Astrocyte (in vitro differentiated cells and primary cell): ENCODE measurements at regions not wholly inside any gene's neighbourhood (a gene's known extent, or its start where the extent isn't known, plus 50 kb on each side); places are given as distances from the start of the nearest gene placed in this dataset.

ENCODE experiments used
- DNase-seq: peaks from one replicate; pipeline ENCODE4 v3.0.0-alpha.2; 2010; ENCODE audit warnings: low read depth
- FAIRE-seq: peaks from 2 replicates; lab custom pipeline; 2011; peaks lifted over from hg19 to GRCh38; lab: Jason Lieb, UNC
- H2AFZ ChIP-seq: 2 replicates; pipeline ENCODE4 v1.6.0; 2012; ENCODE audit warnings: low read depth, low read length, inconsistent platforms
- H3K27ac ChIP-seq: 2 replicates; pipeline ENCODE4 v1.5.1; 2011; ENCODE audit warnings: low read depth, low read length, inconsistent platforms
- H3K27me3 ChIP-seq: 2 replicates; pipeline ENCODE4 v1.6.0; 2011; ENCODE audit warnings: low read length, inconsistent platforms; ENCODE audit not compliant: insufficient read depth
- H3K36me3 ChIP-seq: 2 replicates; pipeline ENCODE4 v1.5.1; 2011; ENCODE audit warnings: low read length, inconsistent platforms; ENCODE audit not compliant: insufficient read depth
- H3K4me1 ChIP-seq: 2 replicates; pipeline ENCODE4 v1.5.1; 2011; ENCODE audit warnings: low read length, inconsistent platforms; ENCODE audit not compliant: insufficient read depth
- H3K4me2 ChIP-seq: 2 replicates; pipeline ENCODE4 v1.6.0; 2012; ENCODE audit warnings: low read length, inconsistent platforms
- H3K4me3 ChIP-seq: 2 replicates; pipeline ENCODE4 v1.5.1; 2011; ENCODE audit warnings: low read depth, mild to moderate bottlenecking, low read length, inconsistent platforms; ENCODE audit not compliant: insufficient read depth
- H3K79me2 ChIP-seq: 2 replicates; pipeline ENCODE4 v1.6.0; 2012; ENCODE audit warnings: mild to moderate bottlenecking, low read length, inconsistent platforms; ENCODE audit not compliant: insufficient read depth
- H3K9ac ChIP-seq: 2 replicates; pipeline ENCODE4 v1.6.0; 2012; ENCODE audit warnings: mild to moderate bottlenecking, low read length, inconsistent platforms
- H3K9me3 ChIP-seq: 2 replicates; pipeline ENCODE4 v1.5.1; 2012; ENCODE audit warnings: low read depth, mild to moderate bottlenecking, low read length, inconsistent platforms; ENCODE audit not compliant: insufficient read depth
- H4K20me1 ChIP-seq: 2 replicates; pipeline ENCODE4 v1.6.0; 2012; ENCODE audit warnings: low read length, inconsistent platforms; ENCODE audit not compliant: insufficient read depth
- H3K27ac Mint-ChIP-seq: one replicate; pipeline ENCODE4 v1.8.0; 2021; ENCODE audit warnings: mild to moderate bottlenecking, mixed read lengths; ENCODE audit not compliant: unreplicated experiment
- H3K27me3 Mint-ChIP-seq: one replicate; pipeline ENCODE4 v1.8.0; 2021; ENCODE audit warnings: low read depth, mixed read lengths; ENCODE audit not compliant: unreplicated experiment
- H3K36me3 Mint-ChIP-seq: one replicate; pipeline ENCODE4 v1.8.0; 2021; ENCODE audit warnings: low read depth, mixed read lengths; ENCODE audit not compliant: unreplicated experiment
- H3K4me1 Mint-ChIP-seq: one replicate; pipeline ENCODE4 v1.8.0; 2021; ENCODE audit warnings: low read depth, mixed read lengths; ENCODE audit not compliant: unreplicated experiment
- H3K4me3 Mint-ChIP-seq: one replicate; pipeline ENCODE4 v1.8.0; 2021; ENCODE audit warnings: mild to moderate bottlenecking, moderate library complexity, mixed read lengths; ENCODE audit not compliant: unreplicated experiment
- H3K9me3 Mint-ChIP-seq: one replicate; pipeline ENCODE4 v1.8.0; 2021; ENCODE audit warnings: mild to moderate bottlenecking, mixed read lengths; ENCODE audit not compliant: unreplicated experiment
- EZH2 ChIP-seq: IDR thresholded peaks from 2 replicates; pipeline ENCODE4 v1.6.1; 2012; ENCODE audit warnings: mild to moderate bottlenecking, low read length, inconsistent platforms; ENCODE audit not compliant: insufficient read depth
- TF ChIP-seq, protein P1 (sequence below): IDR thresholded peaks from 2 replicates; pipeline ENCODE4 v1.5.1; 2011; ENCODE audit warnings: low read depth, mild to moderate bottlenecking, inconsistent platforms, low read length, moderate library complexity; ENCODE audit not compliant: insufficient read depth

- Histone ChIP-seq H4K20me1 (no peaks in the 10 kb centered on the region), H3K9ac (peak overlapping the region; percentile 66), H3K36me3 (no peaks in the 10 kb centered on the region), H3K4me2 (peak overlapping the region; percentile 37), H3K4me1 (peaks cover 11% of the 10 kb centered on the region), H3K27me3 (no peaks in the 10 kb centered on the region), H2AFZ (peak overlapping the region; percentile 31), H3K9me3 (no peaks in the 10 kb centered on the region), H3K79me2 (no peaks in the 10 kb centered on the region), H3K4me3 (peak overlapping the region; percentile 23), H3K27ac (peak overlapping the region; percentile 80)
- Mint-ChIP-seq H3K4me3 (no peak overlapping the region), H3K4me1 (peaks cover 22% of the 10 kb centered on the region), H3K27ac (peak overlapping the region; percentile 91), H3K9me3 (peaks cover 7% of the 10 kb centered on the region), H3K27me3 (no peaks in the 10 kb centered on the region), H3K36me3 (peaks cover 2% of the 10 kb centered on the region)
- FAIRE-seq (peak; percentile 17), DNase-seq (no peak)
- no peak for TF ChIP-seq EZH2
- TF ChIP-seq, protein P1, sequence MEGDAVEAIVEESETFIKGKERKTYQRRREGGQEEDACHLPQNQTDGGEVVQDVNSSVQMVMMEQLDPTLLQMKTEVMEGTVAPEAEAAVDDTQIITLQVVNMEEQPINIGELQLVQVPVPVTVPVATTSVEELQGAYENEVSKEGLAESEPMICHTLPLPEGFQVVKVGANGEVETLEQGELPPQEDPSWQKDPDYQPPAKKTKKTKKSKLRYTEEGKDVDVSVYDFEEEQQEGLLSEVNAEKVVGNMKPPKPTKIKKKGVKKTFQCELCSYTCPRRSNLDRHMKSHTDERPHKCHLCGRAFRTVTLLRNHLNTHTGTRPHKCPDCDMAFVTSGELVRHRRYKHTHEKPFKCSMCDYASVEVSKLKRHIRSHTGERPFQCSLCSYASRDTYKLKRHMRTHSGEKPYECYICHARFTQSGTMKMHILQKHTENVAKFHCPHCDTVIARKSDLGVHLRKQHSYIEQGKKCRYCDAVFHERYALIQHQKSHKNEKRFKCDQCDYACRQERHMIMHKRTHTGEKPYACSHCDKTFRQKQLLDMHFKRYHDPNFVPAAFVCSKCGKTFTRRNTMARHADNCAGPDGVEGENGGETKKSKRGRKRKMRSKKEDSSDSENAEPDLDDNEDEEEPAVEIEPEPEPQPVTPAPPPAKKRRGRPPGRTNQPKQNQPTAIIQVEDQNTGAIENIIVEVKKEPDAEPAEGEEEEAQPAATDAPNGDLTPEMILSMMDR, result no peak
Observed at GRCh38 chr10:3494131-3494837, 290.7 kb downstream of the KLF6 start.

DNA sequence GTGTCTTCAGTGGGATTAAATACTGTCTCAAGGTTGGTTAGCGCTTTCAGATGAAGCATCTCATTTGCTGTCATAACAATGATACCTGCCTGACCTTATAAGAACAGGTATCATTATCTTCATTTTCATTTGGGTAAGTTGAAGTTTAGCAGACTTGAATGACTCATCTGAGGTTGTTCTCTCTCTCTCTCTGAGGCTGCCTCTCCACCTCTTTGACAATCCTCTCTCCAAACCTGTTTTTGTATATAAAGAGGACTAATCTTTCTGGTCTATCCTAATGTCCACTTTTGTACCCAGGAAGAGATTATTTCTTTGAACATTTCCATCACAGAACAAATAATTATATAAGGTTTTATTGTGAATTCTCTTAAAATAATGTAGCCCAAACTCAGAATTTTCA, 291.4 kb downstream of the KLF6 start:
- H3K9ac ChIP-seq, result peak overlapping the region; percentile 66
- no peak for TF ChIP-seq EZH2
- TF ChIP-seq, protein P1, result no peak
- FAIRE-seq (no peak), DNase-seq (no peak)
- peaks cover 2% of the 10 kb centered on the region for H3K36me3 Mint-ChIP-seq
- H3K36me3 ChIP-seq, result no peaks in the 10 kb centered on the region
- no peaks in the 10 kb centered on the region for H3K27me3 ChIP-seq
- no peak overlapping the region for H2AFZ ChIP-seq
- H4K20me1 ChIP-seq, result no peaks in the 10 kb centered on the region
- H3K79me2 ChIP-seq, result no peaks in the 10 kb centered on the region
- H3K9me3 ChIP-seq, result no peaks in the 10 kb centered on the region
- no peaks in the 10 kb centered on the region for H3K27me3 Mint-ChIP-seq
- H3K27ac ChIP-seq, result peak overlapping the region; percentile 80
- H3K4me1 ChIP-seq, result peaks cover 11% of the 10 kb centered on the region
- peak overlapping the region; percentile 37 for H3K4me2 ChIP-seq
- peaks cover 18% of the 10 kb centered on the region for H3K4me1 Mint-ChIP-seq
- no peak overlapping the region for H3K4me3 Mint-ChIP-seq
- H3K4me3 ChIP-seq, result no peak overlapping the region
- peak overlapping the region; percentile 59 for H3K27ac Mint-ChIP-seq
- peaks cover 7% of the 10 kb centered on the region for H3K9me3 Mint-ChIP-seq

DNA sequence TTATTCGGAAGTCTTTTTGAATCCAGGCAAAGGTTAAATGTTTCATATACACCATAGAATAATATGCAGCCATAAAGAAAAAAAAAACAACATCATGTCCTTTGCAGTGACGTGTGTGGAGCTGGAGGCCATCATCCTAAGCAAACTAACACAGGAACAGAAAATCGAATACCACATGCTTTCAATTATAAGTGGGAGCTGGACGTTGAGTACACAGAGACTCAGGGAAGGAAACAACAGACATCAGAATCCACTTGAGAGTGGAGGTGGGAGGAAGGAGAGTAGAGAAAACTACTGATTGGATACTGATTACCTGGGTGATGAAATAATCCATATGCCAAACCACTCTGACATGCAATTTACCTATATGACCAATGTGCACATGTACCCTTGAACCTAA, 293.4 kb downstream of the KLF6 start:
- Histone ChIP-seq H3K4me1 (peaks cover 12% of the 10 kb centered on the region), H3K4me2 (no peak overlapping the region), H3K79me2 (no peaks in the 10 kb centered on the region), H3K4me3 (no peak overlapping the region), H3K27ac (no peak overlapping the region), H4K20me1 (no peaks in the 10 kb centered on the region), H3K27me3 (no peaks in the 10 kb centered on the region), H2AFZ (no peak overlapping the region), H3K36me3 (no peaks in the 10 kb centered on the region), H3K9me3 (no peaks in the 10 kb centered on the region), H3K9ac (no peak overlapping the region)
- FAIRE-seq, result no peak
- Mint-ChIP-seq H3K36me3 (peaks cover 2% of the 10 kb centered on the region), H3K4me1 (peaks cover 16% of the 10 kb centered on the region), H3K27ac (no peak overlapping the region), H3K4me3 (no peak overlapping the region), H3K27me3 (no peaks in the 10 kb centered on the region), H3K9me3 (peaks cover 7% of the 10 kb centered on the region)
- DNase-seq, result no peak
- TF ChIP-seq EZH2, result no peak
- TF ChIP-seq, protein P1, result no peak
